ENCODE measurements at regions not wholly inside any gene's neighbourhood (a gene's known extent, or its start where the extent isn't known, plus 50 kb on each side); places are given as distances from the start of the nearest gene placed in this dataset.

- TF ChIP-seq POLR2AphosphoS2 (IDR thresholded peaks at IDR 0.05; ENCODE audit: low read depth, low read length) (no peak), NFIC (IDR thresholded peaks at IDR 0.05; ENCODE audit: low read depth, low read length) (peak; percentile 77; the same call in 1 of the 2 replicates), BHLHE40 (IDR thresholded peaks at IDR 0.05; ENCODE audit: borderline replicate concordance in 1 of 2, low read depth in 2 of 2, low read length in 1 of 2) (peak in 1 of 2 experiments; percentile 14; a peak in 1 of 4 replicates), NFYA (IDR thresholded peaks at IDR 0.05; ENCODE audit: borderline replicate concordance, low read depth, low read length) (no peak), HDGF (IDR thresholded peaks at IDR 0.05) (no peak), BACH1 (IDR thresholded peaks at IDR 0.05; ENCODE audit: borderline replicate concordance) (no peak), BRCA1 (IDR thresholded peaks at IDR 0.05; ENCODE audit: low read depth, low read length) (no peak), FOXM1 (IDR thresholded peaks at IDR 0.05; ENCODE audit: low read depth, low read length) (no peak; the same call in 1 of the 2 replicates), ZBTB33 (IDR thresholded peaks at IDR 0.05) (no peak), SUZ12 (IDR thresholded peaks at IDR 0.05; ENCODE audit: unreplicated experiment) (no peak), KAT2A (conservative IDR thresholded peaks at IDR 0.05; ENCODE audit: control insufficient read depth, low read depth, low read length) (no peak), ZSCAN29 (IDR thresholded peaks at IDR 0.05) (no peak), CBFB (IDR thresholded peaks at IDR 0.05; ENCODE audit: low read depth) (0 out of 2 replicates have a peak, but pooled peaks have one; percentile 20), STAT3 (IDR thresholded peaks at IDR 0.05; ENCODE audit: low read depth, low read length) (no peak), ZNF622 (IDR thresholded peaks at IDR 0.05) (no peak), SMAD5 (IDR thresholded peaks at IDR 0.05; ENCODE audit: low read depth) (no peak), SREBF2 (IDR thresholded peaks at IDR 0.05; ENCODE audit: low read length) (no peak), TCF3 (IDR thresholded peaks at IDR 0.05; ENCODE audit: borderline replicate concordance, insufficient read depth, low read depth, low read length) (no peak), CBX5 (IDR thresholded peaks at IDR 0.05; ENCODE audit: low read depth) (no peak), GATAD2B (conservative IDR thresholded peaks at IDR 0.05; ENCODE audit: low read depth) (no peak), SREBF1 (IDR thresholded peaks at IDR 0.05; ENCODE audit: low read length) (no peak), CREM (IDR thresholded peaks at IDR 0.05; ENCODE audit: low read depth) (peak; percentile 79), ZBTB40 (IDR thresholded peaks at IDR 0.05; ENCODE audit: borderline replicate concordance) (no peak)
- TF ChIP-seq, protein P1, sequence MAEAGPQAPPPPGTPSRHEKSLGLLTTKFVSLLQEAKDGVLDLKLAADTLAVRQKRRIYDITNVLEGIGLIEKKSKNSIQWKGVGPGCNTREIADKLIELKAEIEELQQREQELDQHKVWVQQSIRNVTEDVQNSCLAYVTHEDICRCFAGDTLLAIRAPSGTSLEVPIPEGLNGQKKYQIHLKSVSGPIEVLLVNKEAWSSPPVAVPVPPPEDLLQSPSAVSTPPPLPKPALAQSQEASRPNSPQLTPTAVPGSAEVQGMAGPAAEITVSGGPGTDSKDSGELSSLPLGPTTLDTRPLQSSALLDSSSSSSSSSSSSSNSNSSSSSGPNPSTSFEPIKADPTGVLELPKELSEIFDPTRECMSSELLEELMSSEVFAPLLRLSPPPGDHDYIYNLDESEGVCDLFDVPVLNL (IDR thresholded peaks at IDR 0.05; ENCODE audit: low read depth, low read length): no peak
- TF ChIP-seq, protein P2, sequence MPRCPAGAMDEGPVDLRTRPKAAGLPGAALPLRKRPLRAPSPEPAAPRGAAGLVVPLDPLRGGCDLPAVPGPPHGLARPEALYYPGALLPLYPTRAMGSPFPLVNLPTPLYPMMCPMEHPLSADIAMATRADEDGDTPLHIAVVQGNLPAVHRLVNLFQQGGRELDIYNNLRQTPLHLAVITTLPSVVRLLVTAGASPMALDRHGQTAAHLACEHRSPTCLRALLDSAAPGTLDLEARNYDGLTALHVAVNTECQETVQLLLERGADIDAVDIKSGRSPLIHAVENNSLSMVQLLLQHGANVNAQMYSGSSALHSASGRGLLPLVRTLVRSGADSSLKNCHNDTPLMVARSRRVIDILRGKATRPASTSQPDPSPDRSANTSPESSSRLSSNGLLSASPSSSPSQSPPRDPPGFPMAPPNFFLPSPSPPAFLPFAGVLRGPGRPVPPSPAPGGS (IDR thresholded peaks at IDR 0.05; ENCODE audit: borderline replicate concordance, insufficient read depth, low read depth, low read length, poor library complexity, severe bottlenecking): no peak
Observed at GRCh38 chr1:163922743-163923201, 601.0 kb downstream of the NUF2 start (continued).
